Endodermal cell (in vitro differentiated cells): ENCODE measurements at regions not wholly inside any gene's neighbourhood (a gene's known extent, or its start where the extent isn't known, plus 50 kb on each side); places are given as distances from the start of the nearest gene placed in this dataset.

ENCODE experiments used
- DNase-seq: peaks from one replicate; pipeline ENCODE4 v3.0.0-alpha.2; 2017
- H3K27ac ChIP-seq: 2 replicates; pipeline ENCODE4 v1.5.1; 2013; ENCODE audit warnings: mild to moderate bottlenecking, low read depth, low read length, moderate library complexity
- H3K27me3 ChIP-seq: 2 replicates; pipeline ENCODE4 v1.6.1; 2013; ENCODE audit warnings: mild to moderate bottlenecking, low read length, moderate library complexity; ENCODE audit not compliant: insufficient read depth, control insufficient read depth, poor library complexity, severe bottlenecking
- H3K36me3 ChIP-seq: 2 replicates; pipeline ENCODE4 v1.7.0; 2013; ENCODE audit warnings: mild to moderate bottlenecking, low read length, moderate library complexity; ENCODE audit not compliant: control insufficient read depth, insufficient read depth
- H3K4me1 ChIP-seq: one replicate; pipeline ENCODE4 v1.7.0; 2013; ENCODE audit warnings: low read length; ENCODE audit not compliant: control insufficient read depth, insufficient read depth
- H3K4me3 ChIP-seq: 2 replicates; pipeline ENCODE4 v1.5.1; 2013; ENCODE audit warnings: mild to moderate bottlenecking, low read length, moderate library complexity
- H3K9ac ChIP-seq: 2 replicates; pipeline ENCODE4 v1.6.1; 2013; ENCODE audit warnings: mild to moderate bottlenecking, low read length, moderate library complexity; ENCODE audit not compliant: poor library complexity, severe bottlenecking; ENCODE audit errors: extremely low read depth
- H3K9me3 ChIP-seq: 2 replicates; pipeline ENCODE4 v1.6.1; 2013; ENCODE audit warnings: mild to moderate bottlenecking, low read length, moderate library complexity; ENCODE audit not compliant: control insufficient read depth
- H3K27ac Mint-ChIP-seq: 2 replicates; pipeline ENCODE4 v1.8.0; 2020; ENCODE audit warnings: mixed read lengths
- H3K27me3 Mint-ChIP-seq: 2 replicates; pipeline ENCODE4 v1.8.0; 2021; ENCODE audit warnings: mild to moderate bottlenecking, mixed read lengths; ENCODE audit not compliant: insufficient read depth
- H3K36me3 Mint-ChIP-seq: 2 replicates; pipeline ENCODE4 v1.8.0; 2020; ENCODE audit warnings: low read depth, mixed read lengths
- H3K4me1 Mint-ChIP-seq: 2 replicates; pipeline ENCODE4 v1.8.0; 2020; ENCODE audit warnings: mixed read lengths
- H3K4me3 Mint-ChIP-seq: 2 replicates; pipeline ENCODE4 v1.8.0; 2020; ENCODE audit warnings: mild to moderate bottlenecking, moderate library complexity, mixed read lengths
- H3K9me3 Mint-ChIP-seq: 2 replicates; pipeline ENCODE4 v1.8.0; 2020; ENCODE audit warnings: mild to moderate bottlenecking, mixed read lengths
- CTCF ChIP-seq: fragments of 200-600 bp; sonication (generic); conservative IDR thresholded peaks from 2 replicates; pipeline ENCODE4 v1.5.0; 2021; ENCODE audit warnings: antibody characterized with exemption, mild to moderate bottlenecking
- WGBS, 2 experiments: methylation state at CpG; one replicate each; pipeline versions ENCODE4 v1.1.5 to v1.1.7; 2013; ENCODE audit warnings: missing lambda C conversion rate in 2 of 2, mixed read lengths in 1 of 2; ENCODE audit not compliant: insufficient coverage in 1 of 2, insufficient read length in 1 of 2; 5-methylcytosine and 5-hydroxymethylcytosine counted together

DNA sequence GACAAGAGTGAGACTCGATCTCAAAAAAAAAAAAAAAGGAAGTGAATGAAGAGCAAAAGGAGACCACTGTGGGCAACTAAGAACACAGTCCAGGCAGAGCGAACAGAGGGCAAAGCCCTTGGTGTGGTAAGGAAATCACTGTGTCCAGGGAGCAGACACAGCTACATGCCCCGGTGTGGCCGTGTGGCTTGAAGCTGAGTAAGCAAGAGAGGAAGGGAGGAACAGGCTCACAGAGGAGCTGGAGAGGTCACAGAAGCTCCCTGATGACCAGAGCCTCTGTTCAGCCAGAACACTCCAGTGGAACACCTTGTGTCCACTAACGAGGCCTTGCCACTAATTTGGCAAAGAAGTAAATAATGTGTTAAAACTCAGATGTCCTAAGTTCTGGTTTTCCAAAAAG, 60.6 kb upstream of the GATA2 start:
- Histone ChIP-seq H3K4me3 (no peak overlapping the region), H3K9me3 (no peaks in the 10 kb centered on the region), H3K9ac (no peak overlapping the region), H3K36me3 (no peaks in the 10 kb centered on the region), H3K4me1 (no peaks in the 10 kb centered on the region), H3K27me3 (peaks cover 32% of the 10 kb centered on the region), H3K27ac (no peak overlapping the region)
- Mint-ChIP-seq H3K4me3 (no peak overlapping the region), H3K9me3 (no peaks in the 10 kb centered on the region), H3K27me3 (peaks cover 48% of the 10 kb centered on the region), H3K4me1 (peaks cover 6% of the 10 kb centered on the region), H3K36me3 (no peaks in the 10 kb centered on the region), H3K27ac (no peak overlapping the region)
- WGBS, 2 experiments, result 93 to 97% methylated on average over 3 to 5 of the region's 5 CpGs
- no peak for TF ChIP-seq CTCF
- no peak for DNase-seq

DNA sequence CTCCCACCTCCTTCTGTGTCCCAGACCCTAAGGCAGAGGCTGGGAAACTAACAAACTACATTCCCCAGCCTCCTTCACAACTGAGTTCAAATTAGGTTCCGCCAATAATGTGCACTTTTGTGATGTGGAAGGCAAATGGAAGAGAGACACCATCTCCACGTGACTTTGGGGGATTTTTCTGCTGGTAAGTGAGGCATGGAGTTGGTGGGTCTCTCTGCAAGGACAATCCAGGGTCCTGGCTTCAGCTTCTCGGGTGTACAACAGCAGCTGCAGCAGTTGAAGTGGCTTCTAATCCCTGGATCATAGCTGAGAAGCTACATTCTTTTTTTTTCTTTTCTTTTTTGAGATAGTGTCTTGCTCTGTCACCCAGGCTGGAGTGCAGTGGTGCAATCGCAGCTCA, 58.9 kb upstream of the GATA2 start:
- Histone ChIP-seq H3K9me3 (no peaks in the 10 kb centered on the region), H3K27me3 (peaks cover 27% of the 10 kb centered on the region), H3K4me1 (no peaks in the 10 kb centered on the region), H3K27ac (no peak overlapping the region), H3K9ac (no peak overlapping the region), H3K36me3 (no peaks in the 10 kb centered on the region), H3K4me3 (no peak overlapping the region)
- Mint-ChIP-seq H3K4me3 (no peak overlapping the region), H3K4me1 (peaks cover 13% of the 10 kb centered on the region), H3K36me3 (no peaks in the 10 kb centered on the region), H3K9me3 (no peaks in the 10 kb centered on the region), H3K27ac (no peak overlapping the region), H3K27me3 (peaks cover 45% of the 10 kb centered on the region)
- 82 to 93% methylated on average over 3 to 4 of the region's 4 CpGs for WGBS, 2 experiments
- no peak for DNase-seq
- no peak for TF ChIP-seq CTCF

DNA sequence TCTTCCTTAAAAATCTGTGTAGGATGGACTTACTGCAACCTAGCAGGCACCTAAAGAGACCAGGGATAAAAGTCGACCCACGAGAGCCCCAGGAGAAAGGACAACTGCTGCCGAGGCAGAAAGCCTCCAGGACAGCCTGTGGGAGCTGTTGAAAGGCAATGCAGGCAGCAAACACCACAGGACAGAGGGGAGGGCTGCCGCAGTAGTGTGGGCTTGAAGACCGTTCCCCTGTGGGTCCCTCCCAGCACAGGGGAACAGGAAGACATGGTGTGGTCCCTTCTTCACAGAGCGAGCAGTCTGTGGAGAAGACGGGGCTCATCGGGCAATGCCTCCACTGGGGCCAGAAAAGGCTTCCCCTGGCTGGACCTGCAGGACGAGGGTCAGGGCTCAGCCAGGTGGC, 58.5 kb upstream of the GATA2 start:
- no peak overlapping the region for H3K27ac Mint-ChIP-seq
- Histone ChIP-seq H3K4me3 (no peak overlapping the region), H3K9me3 (no peaks in the 10 kb centered on the region), H3K9ac (no peak overlapping the region), H3K27ac (no peak overlapping the region), H3K4me1 (no peaks in the 10 kb centered on the region), H3K27me3 (peaks cover 23% of the 10 kb centered on the region), H3K36me3 (no peaks in the 10 kb centered on the region)
- H3K36me3 Mint-ChIP-seq, result no peaks in the 10 kb centered on the region
- H3K9me3 Mint-ChIP-seq, result no peaks in the 10 kb centered on the region
- DNase-seq, result no peak
- H3K27me3 Mint-ChIP-seq, result peaks cover 43% of the 10 kb centered on the region
- TF ChIP-seq CTCF, result no peak
- H3K4me1 Mint-ChIP-seq, result peaks cover 13% of the 10 kb centered on the region
- WGBS, 2 experiments, result 84 to 90% methylated on average over 5 to 9 of the region's 9 CpGs
- no peak overlapping the region for H3K4me3 Mint-ChIP-seq
